A204.1 (cell line): ENCODE measurements at regions not wholly inside any gene's neighbourhood (a gene's known extent, or its start where the extent isn't known, plus 50 kb on each side); places are given as distances from the start of the nearest gene placed in this dataset.
"Not testable (repeated sequence)": the region's sequence is repeated elsewhere in the genome, so short reads cannot be mapped to it uniquely, and the experiment has no call there.

Experiments used
- FAIRE-seq: peaks from 2 replicates; lab custom pipeline; 2012; peaks lifted over from hg19 to GRCh38; lab: Jason Lieb, UNC

- no peak for FAIRE-seq
Measured at GRCh38 chr5:13218518-13218917, 726.0 kb downstream of the DNAH5 start.

- no peak for FAIRE-seq
Measured at GRCh38 chr5:13217636-13218035, 726.9 kb downstream of the DNAH5 start.

- no peak for FAIRE-seq
Measured at GRCh38 chr5:13215806-13216205, 728.7 kb downstream of the DNAH5 start.

GRCh38 chr5:13215370-13215769 lies 729.1 kb downstream of the DNAH5 start:
- FAIRE-seq = no peak

GRCh38 chr5:13214182-13214581 lies 730.3 kb downstream of the DNAH5 start:
- FAIRE-seq = no peak

- no peak for FAIRE-seq
Measured at GRCh38 chr5:13212886-13213285, 731.6 kb downstream of the DNAH5 start.

GRCh38 chr5:13211064-13211463 lies 733.4 kb downstream of the DNAH5 start:
- no peak for FAIRE-seq

- FAIRE-seq = no peak
Measured at GRCh38 chr5:13207112-13207511, 737.4 kb downstream of the DNAH5 start.

GRCh38 chr5:13201022-13201421 lies 743.5 kb downstream of the DNAH5 start:
- FAIRE-seq = no peak

- FAIRE-seq = not testable (repeated sequence)
Measured at GRCh38 chr5:13198226-13198625, 746.3 kb downstream of the DNAH5 start.

- no peak for FAIRE-seq
Measured at GRCh38 chr5:13189532-13189931, 755.0 kb downstream of the DNAH5 start.

GRCh38 chr5:13188371-13188770 lies 756.1 kb downstream of the DNAH5 start:
- FAIRE-seq = no peak

- FAIRE-seq = no peak
Measured at GRCh38 chr5:13187186-13187585, 757.3 kb downstream of the DNAH5 start.

- FAIRE-seq = no peak
Measured at GRCh38 chr5:13186177-13186576, 758.3 kb downstream of the DNAH5 start.

- no peak for FAIRE-seq
Measured at GRCh38 chr5:13179407-13180087, 764.9 kb downstream of the DNAH5 start.

- FAIRE-seq = no peak
Measured at GRCh38 chr5:13143630-13144029, 800.9 kb downstream of the DNAH5 start.

- no peak for FAIRE-seq
Measured at GRCh38 chr5:13143214-13143613, 801.3 kb downstream of the DNAH5 start.

- FAIRE-seq = no peak
Measured at GRCh38 chr5:13133951-13134350, 810.5 kb downstream of the DNAH5 start.

GRCh38 chr5:13115476-13115875 lies 829.0 kb downstream of the DNAH5 start:
- no peak for FAIRE-seq

- no peak for FAIRE-seq
Measured at GRCh38 chr5:13108265-13108664, 836.2 kb downstream of the DNAH5 start.

GRCh38 chr5:13107537-13107936 lies 837.0 kb downstream of the DNAH5 start:
- FAIRE-seq = no peak

GRCh38 chr5:13081116-13081515 lies 863.4 kb downstream of the DNAH5 start:
- FAIRE-seq = no peak

GRCh38 chr5:13072936-13073335 lies 871.6 kb downstream of the DNAH5 start:
- FAIRE-seq = not testable (repeated sequence)

- FAIRE-seq = no peak
Measured at GRCh38 chr5:13063088-13063487, 881.4 kb downstream of the DNAH5 start.
